ENCODE measurements at regions not wholly inside any gene's neighbourhood (a gene's known extent, or its start where the extent isn't known, plus 50 kb on each side); places are given as distances from the start of the nearest gene placed in this dataset.

- no peak for TF ChIP-seq POLR2A (IDR thresholded peaks at IDR 0.05)
- TF ChIP-seq CTCF (IDR thresholded peaks at IDR 0.05), result no peak
Observed at GRCh38 chr15:70435872-70436271, 327.5 kb downstream of the UACA start.

All from heart left ventricle (tissue), 13 donors.